Calu3 (cell line): ENCODE measurements at regions not wholly inside any gene's neighbourhood (a gene's known extent, or its start where the extent isn't known, plus 50 kb on each side); places are given as distances from the start of the nearest gene placed in this dataset.

Source experiments
- BruUV-seq: library from RNA; stranded (reverse); fragments of 400-500 nt; replicated peaks from 2 replicates; lab custom pipeline; 2021; lab: Mats Ljungman, UMichigan
- CTCF ChIA-PET: fragments of 300-600 bp; sonication (Branson Sonifier 250); formaldehyde crosslinking; loops from one replicate; lab custom pipeline; 2022; ENCODE audit warnings: antibody characterized with exemption; lab: Charles Lee
- DNase-seq: peaks from one replicate; pipeline ENCODE4 v3.0.0; 2022
- H3K27ac Mint-ChIP-seq: one replicate; pipeline ENCODE4 v1.8.0; 2022; ENCODE audit warnings: mixed read lengths; ENCODE audit not compliant: unreplicated experiment
- H3K27me3 Mint-ChIP-seq: one replicate; pipeline ENCODE4 v1.8.0; 2022; ENCODE audit warnings: mixed read lengths; ENCODE audit not compliant: unreplicated experiment
- H3K36me3 Mint-ChIP-seq: one replicate; pipeline ENCODE4 v1.8.0; 2022; ENCODE audit warnings: mild to moderate bottlenecking, moderate library complexity, mixed read lengths; ENCODE audit not compliant: insufficient read depth, unreplicated experiment
- H3K4me1 Mint-ChIP-seq: one replicate; pipeline ENCODE4 v1.8.0; 2022; ENCODE audit warnings: mild to moderate bottlenecking, low read depth, mixed read lengths; ENCODE audit not compliant: unreplicated experiment
- H3K4me3 Mint-ChIP-seq: one replicate; pipeline ENCODE4 v1.8.0; 2022; ENCODE audit warnings: mild to moderate bottlenecking, low read depth, moderate library complexity, mixed read lengths; ENCODE audit not compliant: unreplicated experiment
- H3K9me3 Mint-ChIP-seq: one replicate; pipeline ENCODE4 v1.8.0; 2022; ENCODE audit warnings: low read depth, mixed read lengths; ENCODE audit not compliant: unreplicated experiment
- CTCF ChIP-seq: fragments of 200-600 bp; IDR thresholded peaks from one replicate; pipeline ENCODE4 v1.8.0; 2022; ENCODE audit warnings: antibody characterized with exemption; ENCODE audit not compliant: unreplicated experiment
- intact Hi-C: fragments of 100-400 bp; cut with micrococcal nuclease; formaldehyde crosslinking; loops from one replicate; pipeline ENCODE4 v1.10.0; 2022; ENCODE audit not compliant: unreplicated experiment

- no peak for DNase-seq
- no peak overlapping the region for H3K4me3 Mint-ChIP-seq
- no peaks in the 10 kb centered on the region for H3K27me3 Mint-ChIP-seq
- BruUV-seq, result no TSS peak
- H3K4me1 Mint-ChIP-seq, result no peaks in the 10 kb centered on the region
- H3K9me3 Mint-ChIP-seq, result no peaks in the 10 kb centered on the region
- intact Hi-C loops, result no loop called here
- H3K36me3 Mint-ChIP-seq, result no peaks in the 10 kb centered on the region
- H3K27ac Mint-ChIP-seq, result no peak overlapping the region
- TF ChIP-seq CTCF, result no peak
- CTCF ChIA-PET, result interaction anchor here (1.0 kb wide), 1 partner anchor 1524 kb away, joined by 3 read pairs; no protein-coding TSS in a partner anchor
These were observed 51.1 kb upstream of the CTNND2 start for GRCh38 chr5:11955331-11955730.
